OCI-LY3 (cell line): ENCODE measurements at regions not wholly inside any gene's neighbourhood (a gene's known extent, or its start where the extent isn't known, plus 50 kb on each side); places are given as distances from the start of the nearest gene placed in this dataset.

Source experiments
- H2AFZ ChIP-seq: fragments of 200-600, 300-600 bp; shearing (Covaris generic); 2 replicates; pipeline ENCODE4 v1.6.0; 2014; ENCODE audit warnings: antibody characterized with exemption, low read depth, low read length
- H3K27ac ChIP-seq: fragments of 200-600, 300-600 bp; sonication (generic); 2 replicates; pipeline ENCODE4 v1.5.1; 2014; ENCODE audit warnings: mild to moderate bottlenecking, low read length, moderate library complexity, mixed read lengths
- H3K27me3 ChIP-seq: fragments of 200-600, 300-600 bp; sonication (generic); 2 replicates; pipeline ENCODE4 v1.6.1; 2014; ENCODE audit warnings: low read depth, low read length, mixed read lengths
- H3K36me3 ChIP-seq: fragments of 200-600, 300-600 bp; sonication (generic); replicated peaks from 2 replicates; pipeline ENCODE3; 2014; ENCODE audit warnings: low read depth, low read length, mixed read lengths
- H3K4me1 ChIP-seq: fragments of 300-600, 200-600 bp; sonication (generic); 2 replicates; pipeline ENCODE4 v1.6.1; 2014; ENCODE audit warnings: low read length, mixed read lengths
- H3K4me2 ChIP-seq: fragments of 200-600, 300-600 bp; sonication (generic); 2 replicates; pipeline ENCODE4 v1.6.1; 2014; ENCODE audit warnings: low read length, mixed read lengths
- H3K4me3 ChIP-seq: fragments of 300-600, 200-600 bp; sonication (generic); 2 replicates; pipeline ENCODE4 v1.5.1; 2014; ENCODE audit warnings: antibody characterized with exemption, mild to moderate bottlenecking, low read length, moderate library complexity
- H3K79me2 ChIP-seq: fragments of 300-600, 200-600 bp; shearing (Covaris generic); 2 replicates; pipeline ENCODE4 v1.6.1; 2014; ENCODE audit warnings: mild to moderate bottlenecking, low read length, mixed read lengths
- H3K9ac ChIP-seq: fragments of 300-600, 200-600 bp; shearing (Covaris generic); 2 replicates; pipeline ENCODE4 v1.6.0; 2014; ENCODE audit warnings: mild to moderate bottlenecking, low read length, moderate library complexity
- H3K9me3 ChIP-seq: fragments of 200-600, 300-600 bp; shearing (Covaris generic); 2 replicates; pipeline ENCODE4 v1.6.1; 2014; ENCODE audit warnings: low read length, mixed read lengths; ENCODE audit not compliant: insufficient read depth
- H4K20me1 ChIP-seq: fragments of 200-600, 300-600 bp; sonication (generic); 2 replicates; pipeline ENCODE4 v1.6.1; 2016; ENCODE audit warnings: low read length, mixed read lengths; ENCODE audit not compliant: insufficient read depth
- EZH2phosphoT487 ChIP-seq: fragments of 200-600 bp; shearing (Covaris generic); IDR thresholded peaks from 2 replicates; pipeline ENCODE4 v1.6.1; 2018; ENCODE audit warnings: antibody characterized with exemption, mixed run types, low read depth
- TF ChIP-seq, protein P1 (sequence below): fragments of 200-600, 300-600 bp; sonication (generic); IDR thresholded peaks from 2 replicates; pipeline ENCODE4 v1.5.1; 2014; ENCODE audit warnings: antibody characterized with exemption, low read length, low read depth

DNA sequence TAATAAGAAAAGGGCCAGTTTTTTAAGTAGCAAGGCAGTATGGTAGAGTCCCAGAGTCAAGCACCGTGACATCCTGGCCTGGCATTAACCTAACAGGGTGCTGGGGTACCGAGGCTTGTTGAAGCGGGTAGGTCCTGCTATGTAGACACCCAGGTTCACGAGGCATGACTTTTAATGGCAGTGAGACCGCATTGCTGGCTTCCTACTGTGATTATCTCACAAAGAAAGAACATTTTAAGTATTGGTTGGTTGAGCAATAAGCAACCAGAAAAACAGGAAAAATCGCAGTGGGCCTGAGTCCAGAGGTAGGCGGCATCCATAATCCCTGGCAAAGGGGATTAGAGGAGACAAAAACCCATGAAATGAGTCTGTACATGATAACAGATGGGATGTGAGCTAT, 927.9 kb upstream of the ACVR2A start:
- TF ChIP-seq, protein P1, sequence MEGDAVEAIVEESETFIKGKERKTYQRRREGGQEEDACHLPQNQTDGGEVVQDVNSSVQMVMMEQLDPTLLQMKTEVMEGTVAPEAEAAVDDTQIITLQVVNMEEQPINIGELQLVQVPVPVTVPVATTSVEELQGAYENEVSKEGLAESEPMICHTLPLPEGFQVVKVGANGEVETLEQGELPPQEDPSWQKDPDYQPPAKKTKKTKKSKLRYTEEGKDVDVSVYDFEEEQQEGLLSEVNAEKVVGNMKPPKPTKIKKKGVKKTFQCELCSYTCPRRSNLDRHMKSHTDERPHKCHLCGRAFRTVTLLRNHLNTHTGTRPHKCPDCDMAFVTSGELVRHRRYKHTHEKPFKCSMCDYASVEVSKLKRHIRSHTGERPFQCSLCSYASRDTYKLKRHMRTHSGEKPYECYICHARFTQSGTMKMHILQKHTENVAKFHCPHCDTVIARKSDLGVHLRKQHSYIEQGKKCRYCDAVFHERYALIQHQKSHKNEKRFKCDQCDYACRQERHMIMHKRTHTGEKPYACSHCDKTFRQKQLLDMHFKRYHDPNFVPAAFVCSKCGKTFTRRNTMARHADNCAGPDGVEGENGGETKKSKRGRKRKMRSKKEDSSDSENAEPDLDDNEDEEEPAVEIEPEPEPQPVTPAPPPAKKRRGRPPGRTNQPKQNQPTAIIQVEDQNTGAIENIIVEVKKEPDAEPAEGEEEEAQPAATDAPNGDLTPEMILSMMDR = no peak
- no peak for TF ChIP-seq EZH2phosphoT487
- Histone ChIP-seq H3K27me3 (no peaks in the 10 kb centered on the region), H3K4me2 (no peak overlapping the region), H3K4me1 (peaks cover 13% of the 10 kb centered on the region), H3K27ac (no peak overlapping the region), H2AFZ (no peak overlapping the region), H3K36me3 (no peaks in the 10 kb centered on the region), H3K9ac (no peak overlapping the region), H4K20me1 (no peaks in the 10 kb centered on the region), H3K9me3 (no peaks in the 10 kb centered on the region), H3K4me3 (no peak overlapping the region), H3K79me2 (no peaks in the 10 kb centered on the region)

DNA sequence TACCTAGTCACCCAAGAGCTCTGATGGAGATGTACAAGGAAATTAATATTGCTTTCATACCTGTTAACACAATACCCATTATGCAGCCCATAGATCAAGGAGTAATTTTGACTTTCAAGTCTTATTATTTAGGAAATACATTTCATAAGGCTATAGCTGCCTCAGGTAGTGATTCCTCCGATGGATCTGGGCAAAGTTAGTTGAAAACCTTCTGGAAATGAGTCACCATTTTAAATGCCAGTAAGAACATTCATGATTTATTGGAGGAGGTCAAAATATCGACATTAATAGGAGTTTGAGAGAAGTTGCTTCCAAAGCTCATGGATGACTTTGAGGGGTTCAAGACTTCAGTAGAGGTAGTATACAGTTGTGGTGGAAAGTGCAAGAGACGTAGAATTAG, 931.4 kb upstream of the ACVR2A start:
- H2AFZ ChIP-seq = no peak overlapping the region
- no peaks in the 10 kb centered on the region for H3K79me2 ChIP-seq
- H3K36me3 ChIP-seq = no peaks in the 10 kb centered on the region
- no peak overlapping the region for H3K27ac ChIP-seq
- H3K9ac ChIP-seq = no peak overlapping the region
- no peaks in the 10 kb centered on the region for H3K9me3 ChIP-seq
- no peaks in the 10 kb centered on the region for H3K27me3 ChIP-seq
- H3K4me3 ChIP-seq = no peak overlapping the region
- H3K4me1 ChIP-seq = peaks cover 13% of the 10 kb centered on the region
- TF ChIP-seq, protein P1 = no peak
- TF ChIP-seq EZH2phosphoT487 = no peak
- H4K20me1 ChIP-seq = no peaks in the 10 kb centered on the region
- no peak overlapping the region for H3K4me2 ChIP-seq

DNA sequence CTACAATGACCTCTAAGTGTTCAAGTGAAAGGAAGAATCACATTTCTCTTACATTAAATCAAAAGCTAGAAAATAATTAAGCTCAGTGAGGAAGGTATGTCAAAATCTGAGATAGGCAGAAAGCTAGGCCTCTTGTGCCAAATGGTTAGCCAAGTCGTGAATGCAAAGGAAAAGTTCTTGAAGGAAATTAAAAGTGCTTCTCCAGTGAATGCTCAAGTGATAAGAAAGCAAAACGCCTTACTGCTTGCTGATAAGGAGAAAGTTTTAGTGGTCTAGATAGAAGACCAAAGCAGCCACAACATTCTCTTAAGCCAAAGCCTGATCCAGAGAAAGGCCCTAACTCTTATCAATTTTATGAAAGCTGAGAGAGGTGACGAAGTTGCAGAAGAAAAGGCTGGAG, 932.3 kb upstream of the ACVR2A start:
- Histone ChIP-seq H4K20me1 (no peaks in the 10 kb centered on the region), H3K9ac (no peak overlapping the region), H2AFZ (no peak overlapping the region), H3K9me3 (no peaks in the 10 kb centered on the region), H3K4me1 (peaks cover 5% of the 10 kb centered on the region), H3K36me3 (no peaks in the 10 kb centered on the region), H3K79me2 (no peaks in the 10 kb centered on the region), H3K27me3 (no peaks in the 10 kb centered on the region), H3K27ac (no peak overlapping the region), H3K4me3 (no peak overlapping the region), H3K4me2 (no peak overlapping the region)
- TF ChIP-seq, protein P1 = no peak
- no peak for TF ChIP-seq EZH2phosphoT487

DNA sequence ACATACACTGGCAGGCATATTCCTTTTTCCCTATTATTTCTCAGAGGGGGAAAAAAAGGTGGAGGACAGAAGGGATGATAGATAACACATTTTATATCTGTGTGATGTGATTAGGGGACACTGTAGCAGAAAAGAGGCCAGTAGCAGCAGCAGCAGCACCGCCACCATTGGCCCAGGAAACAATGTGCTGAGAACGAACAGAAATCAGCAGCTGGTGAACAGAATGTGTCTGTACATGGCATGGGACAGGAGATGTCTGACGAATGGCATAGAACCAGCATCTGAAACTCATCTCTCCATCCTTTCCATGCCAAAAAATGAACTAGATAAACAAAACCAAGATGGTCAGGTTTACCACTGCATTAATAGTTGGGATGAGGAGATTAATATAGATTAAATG, 936.1 kb upstream of the ACVR2A start:
- Histone ChIP-seq H3K9me3 (no peaks in the 10 kb centered on the region), H3K4me3 (no peak overlapping the region), H3K79me2 (no peaks in the 10 kb centered on the region), H3K36me3 (no peaks in the 10 kb centered on the region), H3K27me3 (no peaks in the 10 kb centered on the region), H4K20me1 (no peaks in the 10 kb centered on the region), H3K4me2 (no peak overlapping the region), H3K27ac (no peak overlapping the region), H3K4me1 (no peaks in the 10 kb centered on the region), H2AFZ (no peak overlapping the region; the same call in 1 of the 2 replicates), H3K9ac (no peak overlapping the region)
- TF ChIP-seq EZH2phosphoT487 = no peak
- TF ChIP-seq, protein P1 = no peak
